ENCODE measurements at regions not wholly inside any gene's neighbourhood (a gene's known extent, or its start where the extent isn't known, plus 50 kb on each side); places are given as distances from the start of the nearest gene placed in this dataset.
"Not testable (repeated sequence)": the region's sequence is repeated elsewhere in the genome, so short reads cannot be mapped to it uniquely, and the experiment has no call there.

GRCh38 chr17:26996146-26996916 is 297.6 kb upstream of the WSB1 start:
- not testable (repeated sequence) for ATAC-seq (ENCODE audit: insufficient read depth, low read depth); H3K27ac ChIP-seq (ENCODE audit: low read length); DNase-seq; H3K4me3 ChIP-seq (ENCODE audit: low read depth in 1 of 2, low read length in 2 of 2); H3K27me3 ChIP-seq (ENCODE audit: insufficient read depth, low read length, poor library complexity); H4K20me1 ChIP-seq (ENCODE audit: insufficient read depth, low read length); H2AFZ ChIP-seq (ENCODE audit: low read depth, low read length); H3K9ac ChIP-seq (ENCODE audit: low read depth, low read length); H3K4me1 ChIP-seq (ENCODE audit: insufficient read depth, low read length); H3K4me2 ChIP-seq (ENCODE audit: insufficient read depth, low read length); H3K79me2 ChIP-seq (ENCODE audit: insufficient read depth, low read length); H3K9me3 ChIP-seq (ENCODE audit: insufficient read depth, low read length, severe bottlenecking); H3K36me3 ChIP-seq (ENCODE audit: insufficient read depth, low read length)

GRCh38 chr17:27007734-27008531 is 286.0 kb upstream of the WSB1 start:
- not testable (repeated sequence) for H2AFZ ChIP-seq (ENCODE audit: low read depth, low read length); H3K4me2 ChIP-seq (ENCODE audit: insufficient read depth, low read length); H3K27me3 ChIP-seq (ENCODE audit: insufficient read depth, low read length, poor library complexity); H4K20me1 ChIP-seq (ENCODE audit: insufficient read depth, low read length); DNase-seq; H3K4me1 ChIP-seq (ENCODE audit: insufficient read depth, low read length); H3K4me3 ChIP-seq (ENCODE audit: low read depth in 1 of 2, low read length in 2 of 2); H3K79me2 ChIP-seq (ENCODE audit: insufficient read depth, low read length); H3K36me3 ChIP-seq (ENCODE audit: insufficient read depth, low read length); H3K9ac ChIP-seq (ENCODE audit: low read depth, low read length); ATAC-seq (ENCODE audit: insufficient read depth, low read depth); H3K27ac ChIP-seq (ENCODE audit: low read length); H3K9me3 ChIP-seq (ENCODE audit: insufficient read depth, low read length, severe bottlenecking)

- Histone ChIP-seq H3K9me3 (ENCODE audit: insufficient read depth, low read length, severe bottlenecking) (peaks cover 4% of the 10 kb centered on the region), H3K9ac (ENCODE audit: low read depth, low read length) (no peak overlapping the region), H4K20me1 (ENCODE audit: insufficient read depth, low read length) (no peaks in the 10 kb centered on the region), H3K4me1 (ENCODE audit: insufficient read depth, low read length) (no peaks in the 10 kb centered on the region), H3K4me2 (ENCODE audit: insufficient read depth, low read length) (no peak overlapping the region), H3K36me3 (ENCODE audit: insufficient read depth, low read length) (no peaks in the 10 kb centered on the region), H3K27me3 (ENCODE audit: insufficient read depth, low read length, poor library complexity) (no peaks in the 10 kb centered on the region), H3K79me2 (ENCODE audit: insufficient read depth, low read length) (no peaks in the 10 kb centered on the region), H3K4me3 (ENCODE audit: low read depth in 1 of 2, low read length in 2 of 2) (no peak overlapping the region), H3K27ac (ENCODE audit: low read length) (no peak overlapping the region), H2AFZ (ENCODE audit: low read depth, low read length) (no peak overlapping the region)
- no peak for ATAC-seq (ENCODE audit: insufficient read depth, low read depth)
- no peak for DNase-seq
- no peak for TF ChIP-seq CTCF (IDR thresholded peaks at IDR 0.05; ENCODE audit: borderline replicate concordance, extremely low read depth, low read length, poor library complexity, severe bottlenecking)
- TF ChIP-seq EZH2 (IDR thresholded peaks at IDR 0.05; ENCODE audit: borderline replicate concordance, low read depth, low read length, severe bottlenecking) = no peak
Measured at GRCh38 chr17:27009087-27009486, 284.8 kb upstream of the WSB1 start.

GRCh38 chr17:27010138-27010537 is 283.8 kb upstream of the WSB1 start:
- not testable (repeated sequence) for H3K27ac ChIP-seq (ENCODE audit: low read length); DNase-seq; ATAC-seq (ENCODE audit: insufficient read depth, low read depth); H3K9me3 ChIP-seq (ENCODE audit: insufficient read depth, low read length, severe bottlenecking); H3K36me3 ChIP-seq (ENCODE audit: insufficient read depth, low read length); H3K79me2 ChIP-seq (ENCODE audit: insufficient read depth, low read length); H3K4me3 ChIP-seq (ENCODE audit: low read depth in 1 of 2, low read length in 2 of 2); H3K4me1 ChIP-seq (ENCODE audit: insufficient read depth, low read length); H3K4me2 ChIP-seq (ENCODE audit: insufficient read depth, low read length); H3K9ac ChIP-seq (ENCODE audit: low read depth, low read length); H3K27me3 ChIP-seq (ENCODE audit: insufficient read depth, low read length, poor library complexity); H2AFZ ChIP-seq (ENCODE audit: low read depth, low read length); H4K20me1 ChIP-seq (ENCODE audit: insufficient read depth, low read length)

- not testable (repeated sequence) for H3K79me2 ChIP-seq (ENCODE audit: insufficient read depth, low read length); H3K27me3 ChIP-seq (ENCODE audit: insufficient read depth, low read length, poor library complexity); H4K20me1 ChIP-seq (ENCODE audit: insufficient read depth, low read length); H3K9me3 ChIP-seq (ENCODE audit: insufficient read depth, low read length, severe bottlenecking); H3K36me3 ChIP-seq (ENCODE audit: insufficient read depth, low read length); H3K4me3 ChIP-seq (ENCODE audit: low read depth in 1 of 2, low read length in 2 of 2); ATAC-seq (ENCODE audit: insufficient read depth, low read depth); H2AFZ ChIP-seq (ENCODE audit: low read depth, low read length); DNase-seq; H3K27ac ChIP-seq (ENCODE audit: low read length); H3K4me1 ChIP-seq (ENCODE audit: insufficient read depth, low read length); H3K9ac ChIP-seq (ENCODE audit: low read depth, low read length); H3K4me2 ChIP-seq (ENCODE audit: insufficient read depth, low read length)
Measured at GRCh38 chr17:27030552-27030951, 263.4 kb upstream of the WSB1 start.

Measured in DND-41 (cell line).